ENCODE measurements at regions not wholly inside any gene's neighbourhood (a gene's known extent, or its start where the extent isn't known, plus 50 kb on each side); places are given as distances from the start of the nearest gene placed in this dataset.
A peak's percentile ranks its signal among the peaks of the same experiment; 100 is the strongest.

DNA sequence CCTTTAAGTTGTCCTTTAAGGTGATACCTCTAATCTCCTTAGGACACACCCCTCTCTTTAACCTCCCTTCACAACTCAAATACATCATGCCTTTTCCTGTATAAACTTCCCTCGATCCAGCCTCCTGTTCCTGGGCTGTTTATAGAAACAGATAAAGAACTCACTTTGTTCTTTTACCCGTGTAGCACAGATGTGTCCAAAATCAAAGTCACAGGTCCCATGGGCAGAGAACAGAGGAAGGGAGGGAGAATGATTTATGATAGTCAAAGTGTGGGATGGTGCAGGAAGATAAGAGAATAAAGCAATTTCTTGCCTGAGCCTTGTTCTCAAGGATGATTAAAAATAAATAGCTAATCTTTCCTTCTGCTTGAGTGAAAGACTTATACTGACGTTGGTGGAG lies 50.3 kb upstream of the CABCOCO1 start:
- Histone ChIP-seq H3K27me3 (no peaks in the 10 kb centered on the region), H3K9me3 (no peaks in the 10 kb centered on the region), H3K4me3 (no peak overlapping the region), H3K36me3 (no peaks in the 10 kb centered on the region), H3K27ac (no peak overlapping the region), H3K4me1 (peaks cover 0 to 15% (median 8%) of the 10 kb centered on the region in 4 donors)
- peak in 1 of 2 donors; percentile 23 for DNase-seq
- WGBS, 5 donors, result 10 to 21% (median 14%) methylated on average over 3 of the region's 3 CpGs
- no peak for TF ChIP-seq EP300 (IDR thresholded peaks at IDR 0.05)
- TF ChIP-seq, protein P1, sequence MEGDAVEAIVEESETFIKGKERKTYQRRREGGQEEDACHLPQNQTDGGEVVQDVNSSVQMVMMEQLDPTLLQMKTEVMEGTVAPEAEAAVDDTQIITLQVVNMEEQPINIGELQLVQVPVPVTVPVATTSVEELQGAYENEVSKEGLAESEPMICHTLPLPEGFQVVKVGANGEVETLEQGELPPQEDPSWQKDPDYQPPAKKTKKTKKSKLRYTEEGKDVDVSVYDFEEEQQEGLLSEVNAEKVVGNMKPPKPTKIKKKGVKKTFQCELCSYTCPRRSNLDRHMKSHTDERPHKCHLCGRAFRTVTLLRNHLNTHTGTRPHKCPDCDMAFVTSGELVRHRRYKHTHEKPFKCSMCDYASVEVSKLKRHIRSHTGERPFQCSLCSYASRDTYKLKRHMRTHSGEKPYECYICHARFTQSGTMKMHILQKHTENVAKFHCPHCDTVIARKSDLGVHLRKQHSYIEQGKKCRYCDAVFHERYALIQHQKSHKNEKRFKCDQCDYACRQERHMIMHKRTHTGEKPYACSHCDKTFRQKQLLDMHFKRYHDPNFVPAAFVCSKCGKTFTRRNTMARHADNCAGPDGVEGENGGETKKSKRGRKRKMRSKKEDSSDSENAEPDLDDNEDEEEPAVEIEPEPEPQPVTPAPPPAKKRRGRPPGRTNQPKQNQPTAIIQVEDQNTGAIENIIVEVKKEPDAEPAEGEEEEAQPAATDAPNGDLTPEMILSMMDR (IDR thresholded peaks at IDR 0.05), result no peak
- no peak for TF ChIP-seq POLR2A (IDR thresholded peaks at IDR 0.05)
- no peak for TF ChIP-seq POLR2AphosphoS5 (IDR thresholded peaks at IDR 0.05)
- intact Hi-C loops (cut with DNase I; ENCODE audit: low total_unique reads), result no loop called here

GRCh38 chr10:61612009-61612408 lies 50.7 kb upstream of the CABCOCO1 start:
- H3K27ac ChIP-seq, result no peak overlapping the region
- H3K9me3 ChIP-seq, result no peaks in the 10 kb centered on the region
- no peaks in the 10 kb centered on the region for H3K36me3 ChIP-seq
- intact Hi-C loops (cut with DNase I; ENCODE audit: low total_unique reads), result no loop called here
- no peak overlapping the region for H3K4me3 ChIP-seq
- peaks cover 0 to 15% (median 8%) of the 10 kb centered on the region in 4 donors for H3K4me1 ChIP-seq
- TF ChIP-seq POLR2A (IDR thresholded peaks at IDR 0.05) (no peak), POLR2AphosphoS5 (IDR thresholded peaks at IDR 0.05) (no peak), EP300 (IDR thresholded peaks at IDR 0.05) (no peak)
- TF ChIP-seq, protein P1 (IDR thresholded peaks at IDR 0.05), result no peak
- no peaks in the 10 kb centered on the region for H3K27me3 ChIP-seq
- 9 to 24% (median 12%) methylated on average over 2 of the region's 2 CpGs for WGBS, 5 donors
- DNase-seq, result no peak

GRCh38 chr10:61609701-61610100 lies 53.0 kb upstream of the CABCOCO1 start:
- H3K9me3 ChIP-seq, result no peaks in the 10 kb centered on the region
- TF ChIP-seq, protein P1 (IDR thresholded peaks at IDR 0.05), result no peak
- TF ChIP-seq POLR2AphosphoS5 (IDR thresholded peaks at IDR 0.05) (no peak), EP300 (IDR thresholded peaks at IDR 0.05) (no peak), POLR2A (IDR thresholded peaks at IDR 0.05) (no peak)
- peaks cover 0 to 15% (median 8%) of the 10 kb centered on the region in 4 donors for H3K4me1 ChIP-seq
- intact Hi-C loops (cut with DNase I; ENCODE audit: low total_unique reads), result no loop called here
- H3K27me3 ChIP-seq, result no peaks in the 10 kb centered on the region
- H3K27ac ChIP-seq, result no peak overlapping the region
- WGBS, 5 donors, result 89 to 100% (median 95%) methylated on average over 1 of the region's 1 CpG
- H3K36me3 ChIP-seq, result no peaks in the 10 kb centered on the region
- DNase-seq, result no peak
- no peak overlapping the region for H3K4me3 ChIP-seq

DNA sequence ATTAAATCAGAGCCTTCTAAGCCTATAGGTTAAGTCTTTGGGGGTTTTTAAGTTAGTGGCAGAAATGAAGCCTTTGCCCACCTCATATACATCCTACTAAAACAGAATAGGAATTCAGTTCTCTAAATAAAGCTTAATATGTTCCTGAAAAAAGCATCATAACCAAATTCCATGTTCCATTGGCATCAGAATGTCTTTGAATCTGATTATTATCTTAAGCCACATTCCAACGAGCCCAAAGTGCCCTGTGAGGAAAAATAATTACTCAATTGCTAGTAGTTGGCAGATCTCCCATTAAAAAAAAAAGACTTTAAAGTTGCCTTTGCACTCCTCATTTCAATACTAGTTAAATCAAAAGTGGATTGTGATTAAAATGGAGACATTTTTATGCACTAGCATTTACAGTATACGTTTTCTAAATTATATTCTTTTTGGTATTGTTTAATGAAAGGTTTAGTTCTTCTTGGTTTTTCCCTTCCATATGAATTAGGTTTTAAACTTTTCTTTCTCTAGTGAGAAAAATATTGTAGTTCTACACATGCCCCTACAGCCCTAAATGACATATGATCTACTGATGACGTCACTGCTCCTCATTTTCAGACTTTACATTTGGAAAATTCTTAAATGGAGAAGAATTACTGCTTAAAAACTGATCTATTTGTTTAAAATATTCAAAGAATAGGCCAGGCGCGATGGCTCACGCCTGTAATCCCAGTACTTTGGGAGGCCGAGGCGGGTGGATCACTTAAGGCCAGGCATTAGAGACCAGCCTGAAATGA lies 54.3 kb upstream of the CABCOCO1 start:
- DNase-seq, result no peak
- H3K36me3 ChIP-seq, result no peaks in the 10 kb centered on the region
- H3K4me3 ChIP-seq, result no peak overlapping the region
- TF ChIP-seq, protein P1 (IDR thresholded peaks at IDR 0.05), result no peak
- TF ChIP-seq POLR2AphosphoS5 (IDR thresholded peaks at IDR 0.05), result no peak
- TF ChIP-seq EP300 (IDR thresholded peaks at IDR 0.05), result no peak
- TF ChIP-seq POLR2A (IDR thresholded peaks at IDR 0.05), result no peak
- H3K9me3 ChIP-seq, result no peaks in the 10 kb centered on the region
- intact Hi-C loops (cut with DNase I; ENCODE audit: low total_unique reads), result no loop called here
- H3K27ac ChIP-seq, result no peak overlapping the region
- H3K4me1 ChIP-seq, result peaks cover 0 to 15% (median 8%) of the 10 kb centered on the region in 4 donors
- H3K27me3 ChIP-seq, result no peaks in the 10 kb centered on the region
- 74 to 81% (median 79%) methylated on average over 8 of the region's 8 CpGs for WGBS, 5 donors

All from stomach (tissue), 8 donors.